ENCODE measurements at regions not wholly inside any gene's neighbourhood (a gene's known extent, or its start where the extent isn't known, plus 50 kb on each side); places are given as distances from the start of the nearest gene placed in this dataset.

DNA sequence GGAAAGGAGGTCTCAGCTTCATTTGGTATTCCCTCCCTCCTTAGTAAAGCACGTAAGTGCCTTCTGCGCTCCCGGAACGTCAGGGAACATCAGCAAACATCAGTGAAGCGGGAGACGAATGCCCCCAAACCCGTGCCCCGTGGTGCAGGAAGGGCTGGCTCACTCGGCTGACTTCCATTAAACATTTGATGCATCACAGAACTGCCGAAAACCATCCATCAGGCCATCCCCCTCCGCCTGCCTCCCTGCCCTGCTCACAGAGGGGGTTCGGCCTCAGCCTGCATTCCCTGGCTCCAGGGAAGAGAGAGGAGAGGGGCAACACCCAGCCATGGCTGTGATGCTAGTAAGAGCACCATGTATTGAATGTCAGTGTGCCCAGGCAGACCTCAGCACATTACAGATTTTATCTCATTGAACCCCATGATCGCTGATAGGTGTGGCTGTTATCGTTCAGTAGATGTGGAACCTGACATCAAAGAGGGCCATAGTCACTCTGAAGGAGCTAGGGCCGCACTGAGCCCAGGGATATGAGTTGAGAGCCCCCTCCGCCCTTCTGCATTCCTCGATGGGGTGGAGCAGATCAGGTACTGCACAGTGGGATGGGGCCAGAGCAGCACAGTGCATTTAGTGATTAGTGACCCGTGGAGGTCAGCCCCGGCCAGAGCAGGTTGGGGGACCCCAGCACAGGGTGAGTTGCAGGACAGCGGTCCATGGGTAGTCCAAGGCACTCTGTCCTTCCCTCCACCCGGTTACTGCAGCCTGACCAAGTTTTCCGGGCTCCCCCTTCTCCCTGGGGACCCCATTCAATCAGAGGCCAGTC lies 146.4 kb downstream of the RPS24 start:
- TF ChIP-seq, protein P1, sequence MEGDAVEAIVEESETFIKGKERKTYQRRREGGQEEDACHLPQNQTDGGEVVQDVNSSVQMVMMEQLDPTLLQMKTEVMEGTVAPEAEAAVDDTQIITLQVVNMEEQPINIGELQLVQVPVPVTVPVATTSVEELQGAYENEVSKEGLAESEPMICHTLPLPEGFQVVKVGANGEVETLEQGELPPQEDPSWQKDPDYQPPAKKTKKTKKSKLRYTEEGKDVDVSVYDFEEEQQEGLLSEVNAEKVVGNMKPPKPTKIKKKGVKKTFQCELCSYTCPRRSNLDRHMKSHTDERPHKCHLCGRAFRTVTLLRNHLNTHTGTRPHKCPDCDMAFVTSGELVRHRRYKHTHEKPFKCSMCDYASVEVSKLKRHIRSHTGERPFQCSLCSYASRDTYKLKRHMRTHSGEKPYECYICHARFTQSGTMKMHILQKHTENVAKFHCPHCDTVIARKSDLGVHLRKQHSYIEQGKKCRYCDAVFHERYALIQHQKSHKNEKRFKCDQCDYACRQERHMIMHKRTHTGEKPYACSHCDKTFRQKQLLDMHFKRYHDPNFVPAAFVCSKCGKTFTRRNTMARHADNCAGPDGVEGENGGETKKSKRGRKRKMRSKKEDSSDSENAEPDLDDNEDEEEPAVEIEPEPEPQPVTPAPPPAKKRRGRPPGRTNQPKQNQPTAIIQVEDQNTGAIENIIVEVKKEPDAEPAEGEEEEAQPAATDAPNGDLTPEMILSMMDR (IDR thresholded peaks at IDR 0.05; ENCODE audit: low read depth, low read length): no peak
- DNase-seq: no peak
- H3K4me1 ChIP-seq: no peaks in the 10 kb centered on the region
- H3K36me3 ChIP-seq: no peaks in the 10 kb centered on the region
- H3K27me3 ChIP-seq: no peaks in the 10 kb centered on the region
- H3K4me3 ChIP-seq (ENCODE audit: low read depth, low read length): no peak overlapping the region
- no peaks in the 10 kb centered on the region for H3K9me3 ChIP-seq

DNA sequence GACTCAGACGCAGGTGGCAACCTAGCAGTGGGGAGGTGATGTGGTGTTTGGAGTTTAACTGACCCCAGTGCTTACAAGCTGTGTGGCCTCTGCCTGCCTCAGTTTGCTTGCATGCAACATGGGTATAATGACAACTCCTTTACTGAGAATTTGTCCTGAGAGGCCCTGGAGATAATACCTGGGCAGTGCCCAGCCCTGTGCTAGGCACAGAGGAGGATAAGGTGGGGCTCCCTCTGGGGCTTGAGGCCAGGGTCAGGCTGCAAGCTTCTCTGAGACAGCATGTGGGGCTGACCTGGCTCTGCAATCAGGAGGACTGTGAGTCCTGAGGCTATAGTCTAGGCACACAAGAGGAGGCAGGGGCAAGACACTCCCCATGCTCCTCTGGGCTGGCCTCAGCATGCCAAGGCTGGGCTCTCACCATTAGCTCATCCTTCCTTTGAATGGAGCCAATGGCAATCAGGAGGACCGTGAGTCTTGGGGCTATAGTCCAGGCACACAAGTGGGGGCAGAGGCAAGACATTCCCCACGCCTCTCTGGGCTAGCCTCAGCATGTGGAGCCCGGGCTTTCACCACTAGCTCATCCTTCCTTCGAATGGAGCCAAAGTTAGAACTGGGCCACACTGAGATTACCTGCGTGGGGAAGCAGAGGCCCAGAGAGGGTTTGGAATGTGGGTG lies 147.9 kb downstream of the RPS24 start:
- no peaks in the 10 kb centered on the region for H3K27me3 ChIP-seq

DNA sequence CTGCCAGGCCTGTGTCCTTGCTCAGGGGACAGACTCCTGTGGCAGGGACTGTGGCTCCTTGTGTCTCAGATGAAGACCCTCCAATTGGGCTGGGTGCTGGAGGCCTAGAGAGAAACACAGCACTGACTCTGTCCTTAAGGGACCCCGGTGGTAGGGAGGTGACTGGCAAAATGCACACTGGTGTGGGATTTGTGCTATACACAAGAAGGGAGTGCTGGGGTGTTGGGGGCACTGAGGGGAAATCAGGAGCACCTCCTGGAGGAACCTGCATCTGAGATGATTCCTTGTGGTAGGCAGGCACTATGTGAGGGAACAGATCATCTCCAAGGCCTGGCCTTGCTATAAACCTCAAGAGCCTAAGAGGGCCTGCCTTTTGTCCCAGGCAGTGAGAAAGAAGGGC lies 149.2 kb downstream of the RPS24 start:
- TF ChIP-seq, protein P1 (IDR thresholded peaks at IDR 0.05; ENCODE audit: low read depth, low read length): no peak
- Histone ChIP-seq H3K4me1 (no peaks in the 10 kb centered on the region), H3K36me3 (no peaks in the 10 kb centered on the region), H3K27me3 (no peaks in the 10 kb centered on the region), H3K4me3 (ENCODE audit: low read depth, low read length) (no peak overlapping the region), H3K9me3 (no peaks in the 10 kb centered on the region)
- no peak for DNase-seq

More for the DNA sequence above, 147.9 kb downstream of the RPS24 start:
- no peaks in the 10 kb centered on the region for H3K4me1 ChIP-seq
- DNase-seq: no peak
- TF ChIP-seq, protein P1 (IDR thresholded peaks at IDR 0.05; ENCODE audit: low read depth, low read length): no peak
- H3K4me3 ChIP-seq (ENCODE audit: low read depth, low read length): no peak overlapping the region
- no peaks in the 10 kb centered on the region for H3K9me3 ChIP-seq
- H3K36me3 ChIP-seq: no peaks in the 10 kb centered on the region

DNA sequence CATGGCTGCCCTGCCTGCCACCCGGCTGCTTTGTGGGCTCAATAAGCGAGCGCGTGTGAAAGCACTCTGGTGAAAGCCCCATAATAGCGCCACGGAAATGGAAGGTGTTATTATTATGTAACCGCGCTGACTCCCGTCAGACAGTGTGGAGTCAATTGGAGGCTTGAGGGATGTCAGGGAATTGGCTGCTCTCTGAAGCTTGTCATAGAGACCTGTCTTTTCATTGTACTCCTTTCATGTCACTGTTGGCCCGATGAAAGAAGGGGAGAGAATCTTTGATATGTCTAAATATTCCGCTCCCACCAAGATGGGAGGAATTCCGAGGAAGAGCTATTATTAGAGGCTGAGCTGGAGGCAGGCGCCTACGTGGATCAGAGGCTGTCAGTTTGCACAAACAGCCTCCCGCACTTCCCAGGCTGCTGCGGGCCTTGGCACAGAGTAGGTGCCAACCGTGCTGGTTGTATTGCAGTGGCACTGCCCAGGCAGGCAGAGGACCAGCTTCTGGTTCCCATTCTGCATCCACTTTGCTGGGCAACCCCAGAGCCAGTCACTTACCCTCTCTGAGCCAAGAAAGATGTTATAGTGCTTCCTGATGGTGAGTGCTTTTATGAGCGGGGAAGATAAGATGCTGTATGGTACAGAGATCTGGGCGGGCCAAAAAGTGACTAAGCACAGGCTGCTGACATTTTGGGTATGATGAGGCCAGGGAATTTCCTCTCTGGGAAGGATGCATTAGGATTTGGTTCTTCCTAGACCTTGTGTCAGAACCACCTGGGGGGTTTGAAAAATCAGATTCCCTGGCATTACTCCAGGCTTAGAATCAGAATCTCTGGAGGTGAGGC lies 151.4 kb downstream of the RPS24 start:
- Histone ChIP-seq H3K4me3 (ENCODE audit: low read depth, low read length) (no peak overlapping the region), H3K9me3 (no peaks in the 10 kb centered on the region), H3K36me3 (no peaks in the 10 kb centered on the region), H3K27me3 (no peaks in the 10 kb centered on the region), H3K4me1 (no peaks in the 10 kb centered on the region)
- TF ChIP-seq, protein P1 (IDR thresholded peaks at IDR 0.05; ENCODE audit: low read depth, low read length): no peak
- no peak for DNase-seq

DNA sequence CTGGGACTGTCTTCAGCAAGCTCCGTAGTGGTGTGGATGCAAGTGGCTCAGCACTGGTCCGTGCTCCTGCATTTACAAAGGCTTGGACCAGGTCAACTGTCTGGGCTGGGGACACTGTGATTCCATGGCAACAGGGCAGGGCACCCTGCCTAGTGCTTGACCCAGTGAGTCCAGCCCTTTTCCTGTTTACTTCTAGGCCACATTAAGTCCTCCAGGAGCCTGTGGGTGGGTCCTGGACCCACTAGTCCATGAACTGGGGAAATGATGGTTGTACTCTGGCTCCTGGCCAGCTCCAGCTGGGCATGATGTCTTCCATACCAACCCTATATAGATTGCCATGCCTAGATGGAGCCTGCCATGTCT lies 152.0 kb downstream of the RPS24 start:
- H3K36me3 ChIP-seq: no peaks in the 10 kb centered on the region
- H3K4me1 ChIP-seq: no peaks in the 10 kb centered on the region
- TF ChIP-seq, protein P1 (IDR thresholded peaks at IDR 0.05; ENCODE audit: low read depth, low read length): no peak
- no peaks in the 10 kb centered on the region for H3K9me3 ChIP-seq
- no peaks in the 10 kb centered on the region for H3K27me3 ChIP-seq
- no peak overlapping the region for H3K4me3 ChIP-seq (ENCODE audit: low read depth, low read length)
- DNase-seq: no peak
